Stimulated activated CD8-positive, alpha-beta memory T cell treated with anti-CD3 and anti-CD28 coated beads, Interleukin-2, amount 100 ng/mL, for 1 hour (primary cell): ENCODE measurements at regions not wholly inside any gene's neighbourhood (a gene's known extent, or its start where the extent isn't known, plus 50 kb on each side); places are given as distances from the start of the nearest gene placed in this dataset.
"Not testable (repeated sequence)": the region's sequence is repeated elsewhere in the genome, so short reads cannot be mapped to it uniquely, and the experiment has no call there.

Experiments
- DNase-seq, 2 donors: peaks; one replicate each; pipeline ENCODE4 v3.0.0-alpha.2; 2020; ENCODE audit warnings: low read depth in 2 of 2

- no peak for DNase-seq
Measured at GRCh38 chr2:41149054-41149453, 697.2 kb upstream of the SLC8A1 start.

GRCh38 chr2:41151746-41152145 is 699.9 kb upstream of the SLC8A1 start:
- no peak for DNase-seq

DNA sequence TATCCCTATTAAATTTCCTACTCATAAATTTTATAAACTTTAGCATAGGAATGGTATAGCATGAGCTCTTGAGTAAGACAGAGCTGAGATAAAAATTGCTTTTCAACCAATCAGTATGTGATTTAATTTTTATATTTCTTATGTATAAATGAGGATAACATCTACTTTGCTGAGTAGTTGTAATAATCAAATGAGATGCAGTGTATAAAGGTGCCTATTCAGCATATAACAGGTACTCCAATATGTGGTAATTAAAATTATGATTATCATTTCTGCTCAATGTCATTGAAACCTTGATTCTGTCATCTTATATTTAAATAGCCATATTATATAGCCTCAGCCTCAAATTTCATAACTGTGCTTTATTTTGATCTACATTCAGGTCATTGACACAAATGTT is 700.4 kb upstream of the SLC8A1 start:
- no peak for DNase-seq

GRCh38 chr2:41160439-41160838 is 708.5 kb upstream of the SLC8A1 start:
- no peak for DNase-seq

DNA sequence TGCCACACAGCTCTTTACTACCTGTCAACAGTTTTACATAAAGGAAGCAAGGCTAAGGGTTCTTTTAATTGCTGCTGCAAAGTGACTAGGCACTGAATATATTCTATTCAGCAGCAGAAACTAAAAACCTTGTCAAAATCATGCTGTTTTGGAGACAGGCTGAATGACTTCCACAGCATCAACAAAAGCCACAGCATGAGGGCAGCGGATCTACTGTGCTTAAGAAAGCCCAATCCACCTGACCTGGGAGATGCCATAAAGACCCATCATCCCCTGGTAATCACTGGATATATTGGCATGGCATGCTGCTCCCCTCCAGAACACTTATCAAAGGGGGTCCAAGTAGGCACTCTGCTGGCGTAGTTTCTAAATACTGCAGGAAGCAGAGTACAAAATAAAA is 715.1 kb upstream of the SLC8A1 start:
- no peak for DNase-seq

GRCh38 chr2:41169744-41170143 is 717.9 kb upstream of the SLC8A1 start:
- DNase-seq = no peak

- DNase-seq = no peak
Measured at GRCh38 chr2:41170589-41170988, 718.7 kb upstream of the SLC8A1 start.

- DNase-seq = no peak
Measured at GRCh38 chr2:41180387-41180786, 728.5 kb upstream of the SLC8A1 start.

DNA sequence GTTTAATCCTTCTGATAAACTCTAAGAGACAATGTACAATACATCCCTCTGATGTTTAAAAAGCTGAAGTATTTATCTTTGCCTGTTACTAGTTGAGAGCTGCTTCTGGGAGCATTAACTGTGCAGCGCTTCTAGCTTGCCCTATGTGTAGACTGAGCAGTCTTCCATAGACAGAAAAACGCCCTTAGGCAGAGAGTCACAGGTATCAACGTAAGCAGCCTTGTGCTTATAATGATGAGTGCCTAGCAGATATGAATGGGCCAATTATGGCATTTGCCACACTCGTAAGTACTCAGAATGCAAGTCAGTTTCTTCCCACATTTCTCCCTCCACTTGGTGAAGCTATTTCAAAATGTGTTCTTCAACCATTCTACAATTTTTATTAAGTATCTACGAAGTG is 731.1 kb upstream of the SLC8A1 start:
- no peak for DNase-seq

DNA sequence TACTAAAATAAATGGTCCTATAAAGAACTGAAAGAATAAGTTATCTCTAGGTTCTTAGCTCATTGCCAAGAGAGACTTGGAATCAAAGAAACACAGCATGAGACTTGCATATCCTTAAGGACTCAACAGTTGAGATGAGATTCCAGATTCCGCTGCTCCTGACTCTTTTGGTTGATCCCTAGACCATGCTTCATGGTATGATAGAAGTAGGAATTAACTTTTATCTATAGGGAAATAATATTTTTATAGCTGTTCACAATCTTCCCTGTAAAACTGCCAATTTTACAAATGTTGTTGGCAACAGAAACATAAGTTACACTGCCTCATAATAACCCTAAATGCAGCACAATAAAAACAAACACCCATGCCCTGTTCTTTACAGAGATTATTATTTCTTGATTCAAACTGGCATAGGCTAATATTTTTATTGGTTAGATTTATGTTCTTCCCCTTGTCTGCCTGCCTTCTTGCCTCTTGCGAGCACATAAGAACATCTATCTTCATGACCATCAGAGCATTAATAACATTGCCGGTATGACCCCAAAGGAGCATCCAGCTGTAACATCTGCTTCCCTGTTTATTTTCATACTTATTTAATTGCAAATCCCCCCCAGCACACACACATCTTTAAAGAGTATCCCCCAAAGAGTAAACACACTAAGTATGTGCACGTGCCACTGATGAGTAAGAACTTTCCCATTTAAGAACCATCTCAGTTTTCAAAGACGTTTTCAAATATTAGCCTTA is 735.7 kb upstream of the SLC8A1 start:
- no peak for DNase-seq

DNA sequence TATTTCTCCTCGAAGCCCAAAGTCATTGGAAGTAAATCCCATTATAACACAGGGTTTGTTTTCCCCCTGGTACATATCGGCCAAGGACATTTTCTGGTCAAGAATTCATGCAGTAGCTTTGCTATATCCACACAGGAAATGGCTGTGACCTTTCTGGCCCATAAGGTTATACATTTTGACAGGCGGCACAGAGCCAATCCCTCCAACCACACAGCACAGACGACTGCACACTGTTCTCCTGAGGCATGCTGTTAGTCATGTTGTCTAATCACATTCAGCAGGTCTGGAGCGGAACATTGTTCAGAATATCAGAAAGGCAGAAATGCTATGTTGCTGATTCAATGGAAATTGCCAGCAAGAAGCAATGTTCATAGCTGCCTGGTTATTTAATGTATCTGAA is 742.3 kb upstream of the SLC8A1 start:
- DNase-seq = no peak

DNA sequence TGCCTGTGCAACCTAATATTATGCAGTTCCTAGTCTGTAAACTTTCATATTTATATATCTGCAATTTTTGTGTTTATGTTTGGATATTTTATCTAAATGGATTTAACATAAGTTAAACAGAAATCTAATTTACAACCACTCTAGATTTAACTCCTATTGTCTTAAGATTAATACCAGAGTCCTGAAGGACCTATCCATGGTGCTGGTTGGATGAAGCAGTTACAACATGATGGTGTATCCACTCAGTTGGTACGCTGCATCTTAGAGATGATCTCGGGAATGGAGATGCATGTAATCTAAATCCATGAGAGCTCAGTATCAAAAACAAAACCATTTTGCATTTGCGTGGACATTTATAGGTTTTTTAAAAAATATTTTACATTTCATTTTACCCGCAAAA is 745.9 kb upstream of the SLC8A1 start:
- DNase-seq = no peak

DNA sequence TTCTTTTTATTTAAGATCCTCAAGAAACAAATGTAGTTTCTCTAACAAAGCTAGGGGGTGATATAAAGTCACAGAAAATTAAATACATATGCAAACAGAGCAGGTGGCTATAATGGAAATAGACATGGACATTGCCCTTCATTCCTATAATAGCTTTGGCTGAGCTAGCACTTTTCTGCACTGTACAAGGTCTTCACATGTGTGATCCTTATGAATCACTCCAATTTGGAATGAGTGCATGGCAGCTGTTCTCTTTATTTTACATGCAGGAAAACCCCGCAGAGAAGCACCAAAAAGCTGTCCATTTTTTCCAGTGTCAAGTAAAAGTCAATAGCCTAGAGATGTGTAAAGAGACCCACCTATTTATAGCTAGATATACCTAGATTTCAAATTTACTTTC is 747.4 kb upstream of the SLC8A1 start:
- DNase-seq = no peak

- DNase-seq = no peak
Measured at GRCh38 chr2:41204315-41204714, 752.4 kb upstream of the SLC8A1 start.

GRCh38 chr2:41206004-41206403 is 754.1 kb upstream of the SLC8A1 start:
- no peak for DNase-seq

GRCh38 chr2:41207578-41207977 is 755.7 kb upstream of the SLC8A1 start:
- no peak for DNase-seq

GRCh38 chr2:41210030-41210429 is 758.1 kb upstream of the SLC8A1 start:
- DNase-seq = not testable (repeated sequence)

- no peak for DNase-seq
Measured at GRCh38 chr2:41216978-41217377, 765.1 kb upstream of the SLC8A1 start.

- DNase-seq = no peak
Measured at GRCh38 chr2:41222593-41222992, 770.7 kb upstream of the SLC8A1 start.

DNA sequence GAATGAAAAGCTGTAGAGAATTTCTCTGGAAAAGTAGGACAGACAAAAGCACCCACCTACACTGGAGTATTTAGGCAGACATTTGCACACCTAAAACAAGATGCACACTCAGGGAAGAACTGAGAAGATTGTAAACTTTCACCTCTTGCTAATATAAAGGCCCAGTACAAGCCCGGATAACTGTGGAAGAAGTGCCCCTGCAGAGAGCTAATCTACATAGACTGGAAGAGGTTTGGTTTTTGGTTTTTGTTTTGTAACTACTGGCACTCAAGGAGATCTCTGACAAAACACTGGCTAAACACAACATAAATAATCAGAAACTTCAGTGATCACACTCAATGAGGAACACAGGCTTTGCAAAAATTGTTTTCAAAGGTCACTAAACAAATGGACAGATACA is 782.2 kb upstream of the SLC8A1 start:
- DNase-seq = no peak

DNA sequence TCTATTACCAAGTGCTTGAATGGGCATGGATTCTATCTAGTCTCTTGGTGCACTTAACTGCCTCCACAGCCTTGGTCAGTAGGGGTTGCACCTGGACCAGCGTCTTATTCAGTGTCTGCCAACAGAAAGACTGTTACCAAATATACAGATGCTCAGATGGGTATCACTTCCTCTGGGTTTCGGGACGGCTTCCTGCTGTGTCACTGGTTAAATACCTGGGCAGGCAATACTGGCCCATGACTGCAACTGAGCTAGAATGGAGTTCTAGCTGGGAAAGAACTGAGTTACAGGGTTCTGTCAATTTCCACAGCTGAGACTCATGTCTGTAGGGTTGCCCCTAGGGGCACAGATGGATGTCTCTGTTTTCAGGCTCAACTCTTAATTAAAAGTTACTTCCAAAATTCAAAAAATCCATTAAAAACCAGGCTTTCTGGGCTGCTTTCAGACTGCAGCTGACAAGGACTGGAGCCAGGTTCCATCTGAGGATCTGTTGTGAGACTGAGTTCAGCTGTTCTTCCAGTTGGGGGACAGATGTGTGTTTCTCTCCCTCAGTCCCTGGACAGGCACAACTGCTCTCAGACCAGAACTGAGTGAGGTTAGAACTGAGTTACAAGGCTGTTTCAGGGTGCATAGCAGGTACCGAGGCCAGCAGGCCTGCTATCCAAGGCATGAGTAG is 789.6 kb upstream of the SLC8A1 start:
- no peak for DNase-seq

DNA sequence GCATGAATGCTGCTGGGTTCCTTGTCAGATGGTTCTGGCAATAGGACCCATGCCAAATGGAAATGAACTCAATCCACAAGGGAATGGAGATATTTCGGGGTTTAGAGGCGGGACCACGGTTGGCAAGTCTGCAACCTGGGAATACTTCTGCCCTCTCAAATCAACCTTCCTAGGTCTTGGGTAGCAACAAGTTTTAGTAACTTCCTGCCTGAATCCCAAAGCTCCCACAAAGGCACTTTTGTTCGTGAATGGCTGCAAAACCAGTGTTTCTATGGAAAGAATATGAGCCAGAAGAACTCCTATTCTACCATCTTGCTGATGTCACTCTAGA is 790.1 kb upstream of the SLC8A1 start:
- DNase-seq = no peak

DNA sequence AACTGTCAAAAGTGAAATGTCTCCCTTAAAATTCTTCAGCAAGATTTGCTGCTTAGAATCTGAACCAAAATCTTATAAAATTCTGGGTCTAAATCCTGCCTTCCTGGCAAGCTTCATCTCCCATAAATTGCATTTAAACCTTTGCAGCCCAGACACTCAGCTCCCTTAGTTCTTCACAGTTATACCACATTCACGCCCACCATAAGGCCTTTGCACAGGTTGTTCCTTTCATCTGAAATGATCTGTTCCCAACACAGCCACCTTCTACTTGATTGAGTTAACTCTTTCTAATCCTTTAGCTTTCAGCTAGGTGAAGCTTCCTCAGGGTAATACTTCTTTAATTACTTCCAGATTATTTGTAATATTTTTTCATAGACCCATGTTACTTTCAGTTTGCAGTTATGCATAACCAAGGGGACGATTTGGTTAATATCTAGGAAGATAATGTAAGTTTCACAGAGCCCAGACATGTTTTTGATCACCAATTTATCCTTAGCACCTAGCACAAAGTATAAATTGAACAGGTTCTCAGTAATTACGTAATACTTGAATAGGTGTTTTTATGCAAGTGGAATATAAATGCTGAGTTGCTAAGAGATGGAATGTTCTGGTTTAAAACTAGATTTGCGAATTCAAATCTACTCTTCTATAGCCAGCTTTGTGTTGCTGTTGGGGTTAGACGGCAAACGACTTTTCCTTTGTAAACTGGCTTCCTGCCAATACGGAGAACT is 779.7 kb upstream of the PKDCC start:
- no peak for DNase-seq
